ENCODE measurements at regions not wholly inside any gene's neighbourhood (a gene's known extent, or its start where the extent isn't known, plus 50 kb on each side); places are given as distances from the start of the nearest gene placed in this dataset.

- Histone ChIP-seq H3K36me3 (ENCODE audit: control insufficient read depth, low read length) (no peaks in the 10 kb centered on the region), H3K4me3 (ENCODE audit: low read length) (no peak overlapping the region), H3K27me3 (ENCODE audit: control insufficient read depth, low read length) (no peaks in the 10 kb centered on the region), H3K79me2 (ENCODE audit: control insufficient read depth, low read length) (no peaks in the 10 kb centered on the region), H3F3A (ENCODE audit: control insufficient read depth, insufficient read depth) (no peaks in the 10 kb centered on the region), H3K9me2 (replicated peaks; ENCODE audit: control insufficient read depth, low read length) (no peaks in the 10 kb centered on the region), H4K20me1 (ENCODE audit: control insufficient read depth, insufficient read depth, low read depth, low read length) (no peaks in the 10 kb centered on the region), H3K4me1 (ENCODE audit: control insufficient read depth, low read length) (no peaks in the 10 kb centered on the region), H3K27ac (ENCODE audit: low read depth, low read length) (no peak overlapping the region), H3K4me2 (ENCODE audit: low read length) (no peak overlapping the region), H3K9me3 (ENCODE audit: control insufficient read depth, insufficient read depth, low read length) (no peaks in the 10 kb centered on the region)
- TF ChIP-seq, protein P1, sequence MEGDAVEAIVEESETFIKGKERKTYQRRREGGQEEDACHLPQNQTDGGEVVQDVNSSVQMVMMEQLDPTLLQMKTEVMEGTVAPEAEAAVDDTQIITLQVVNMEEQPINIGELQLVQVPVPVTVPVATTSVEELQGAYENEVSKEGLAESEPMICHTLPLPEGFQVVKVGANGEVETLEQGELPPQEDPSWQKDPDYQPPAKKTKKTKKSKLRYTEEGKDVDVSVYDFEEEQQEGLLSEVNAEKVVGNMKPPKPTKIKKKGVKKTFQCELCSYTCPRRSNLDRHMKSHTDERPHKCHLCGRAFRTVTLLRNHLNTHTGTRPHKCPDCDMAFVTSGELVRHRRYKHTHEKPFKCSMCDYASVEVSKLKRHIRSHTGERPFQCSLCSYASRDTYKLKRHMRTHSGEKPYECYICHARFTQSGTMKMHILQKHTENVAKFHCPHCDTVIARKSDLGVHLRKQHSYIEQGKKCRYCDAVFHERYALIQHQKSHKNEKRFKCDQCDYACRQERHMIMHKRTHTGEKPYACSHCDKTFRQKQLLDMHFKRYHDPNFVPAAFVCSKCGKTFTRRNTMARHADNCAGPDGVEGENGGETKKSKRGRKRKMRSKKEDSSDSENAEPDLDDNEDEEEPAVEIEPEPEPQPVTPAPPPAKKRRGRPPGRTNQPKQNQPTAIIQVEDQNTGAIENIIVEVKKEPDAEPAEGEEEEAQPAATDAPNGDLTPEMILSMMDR (IDR thresholded peaks at IDR 0.05; ENCODE audit: low read depth, low read length, poor library complexity, severe bottlenecking), result no peak
- TF ChIP-seq EZH2phosphoT487 (IDR thresholded peaks at IDR 0.05; ENCODE audit: borderline replicate concordance, low read length), result no peak
These were observed 290.6 kb upstream of the SLIT2 start for GRCh38 chr4:19961091-19961490.

- Histone ChIP-seq H3K9me2 (replicated peaks; ENCODE audit: control insufficient read depth, low read length) (no peaks in the 10 kb centered on the region), H3K36me3 (ENCODE audit: control insufficient read depth, low read length) (no peaks in the 10 kb centered on the region), H3K27me3 (ENCODE audit: control insufficient read depth, low read length) (no peaks in the 10 kb centered on the region), H4K20me1 (ENCODE audit: control insufficient read depth, insufficient read depth, low read depth, low read length) (no peaks in the 10 kb centered on the region), H3K4me1 (ENCODE audit: control insufficient read depth, low read length) (no peaks in the 10 kb centered on the region), H3K9me3 (ENCODE audit: control insufficient read depth, insufficient read depth, low read length) (no peaks in the 10 kb centered on the region), H3K4me3 (ENCODE audit: low read length) (no peak overlapping the region), H3K79me2 (ENCODE audit: control insufficient read depth, low read length) (no peaks in the 10 kb centered on the region), H3K4me2 (ENCODE audit: low read length) (no peak overlapping the region), H3K27ac (ENCODE audit: low read depth, low read length) (no peak overlapping the region), H3F3A (ENCODE audit: control insufficient read depth, insufficient read depth) (no peaks in the 10 kb centered on the region)
- TF ChIP-seq EZH2phosphoT487 (IDR thresholded peaks at IDR 0.05; ENCODE audit: borderline replicate concordance, low read length), result no peak
- TF ChIP-seq, protein P1 (IDR thresholded peaks at IDR 0.05; ENCODE audit: low read depth, low read length, poor library complexity, severe bottlenecking), result no peak
These were observed 292.9 kb upstream of the SLIT2 start for GRCh38 chr4:19958848-19959247.

- Histone ChIP-seq H3K4me3 (ENCODE audit: low read length) (no peak overlapping the region), H4K20me1 (ENCODE audit: control insufficient read depth, insufficient read depth, low read depth, low read length) (no peaks in the 10 kb centered on the region)
- TF ChIP-seq, protein P1 (IDR thresholded peaks at IDR 0.05; ENCODE audit: low read depth, low read length, poor library complexity, severe bottlenecking), result no peak
- no peak for TF ChIP-seq EZH2phosphoT487 (IDR thresholded peaks at IDR 0.05; ENCODE audit: borderline replicate concordance, low read length)
These were observed 304.4 kb upstream of the SLIT2 start for GRCh38 chr4:19947349-19947748.

More at GRCh38 chr4:19947349-19947748, 304.4 kb upstream of the SLIT2 start:
- no peaks in the 10 kb centered on the region for H3F3A ChIP-seq (ENCODE audit: control insufficient read depth, insufficient read depth)
- no peaks in the 10 kb centered on the region for H3K36me3 ChIP-seq (ENCODE audit: control insufficient read depth, low read length)
- no peak overlapping the region for H3K4me2 ChIP-seq (ENCODE audit: low read length)
- no peaks in the 10 kb centered on the region for H3K9me2 ChIP-seq (replicated peaks; ENCODE audit: control insufficient read depth, low read length)
- no peaks in the 10 kb centered on the region; the same call in 1 of the 2 replicates for H3K9me3 ChIP-seq (ENCODE audit: control insufficient read depth, insufficient read depth, low read length)
- no peaks in the 10 kb centered on the region for H3K27me3 ChIP-seq (ENCODE audit: control insufficient read depth, low read length)
- H3K27ac ChIP-seq (ENCODE audit: low read depth, low read length), result no peak overlapping the region
- no peaks in the 10 kb centered on the region for H3K4me1 ChIP-seq (ENCODE audit: control insufficient read depth, low read length)
- H3K79me2 ChIP-seq (ENCODE audit: control insufficient read depth, low read length), result no peaks in the 10 kb centered on the region

Data from DOHH2 (cell line).